HG03521 (cell line): ENCODE measurements at regions not wholly inside any gene's neighbourhood (a gene's known extent, or its start where the extent isn't known, plus 50 kb on each side); places are given as distances from the start of the nearest gene placed in this dataset.

Source experiments
- ATAC-seq: cut with Tn5 transposase; IDR thresholded peaks from one replicate; pipeline ENCODE4 v1.9.1; 2021; ENCODE audit warnings: mild to moderate bottlenecking, moderate library complexity; ENCODE audit not compliant: unreplicated experiment

DNA sequence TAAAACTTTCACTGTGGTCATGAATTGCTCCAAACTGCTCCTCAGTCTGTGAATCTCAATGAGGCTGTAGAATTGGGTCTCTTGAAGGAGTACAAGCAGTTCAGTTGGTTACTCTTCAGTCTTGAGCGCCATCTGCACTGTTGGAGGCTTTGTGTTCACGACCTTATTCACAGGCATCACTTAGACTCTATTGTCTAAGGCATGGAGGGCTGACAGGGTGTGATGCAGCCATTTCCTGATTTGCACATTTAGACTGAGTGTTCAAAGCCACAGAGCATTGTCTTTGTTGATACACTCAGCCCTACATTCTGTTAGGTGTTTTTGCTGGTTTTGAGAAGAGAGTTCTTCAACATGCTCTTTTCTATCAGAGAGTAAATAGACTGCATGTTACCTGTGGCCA lies 355.9 kb upstream of the RIOK2 start:
- ATAC-seq, result no peak

DNA sequence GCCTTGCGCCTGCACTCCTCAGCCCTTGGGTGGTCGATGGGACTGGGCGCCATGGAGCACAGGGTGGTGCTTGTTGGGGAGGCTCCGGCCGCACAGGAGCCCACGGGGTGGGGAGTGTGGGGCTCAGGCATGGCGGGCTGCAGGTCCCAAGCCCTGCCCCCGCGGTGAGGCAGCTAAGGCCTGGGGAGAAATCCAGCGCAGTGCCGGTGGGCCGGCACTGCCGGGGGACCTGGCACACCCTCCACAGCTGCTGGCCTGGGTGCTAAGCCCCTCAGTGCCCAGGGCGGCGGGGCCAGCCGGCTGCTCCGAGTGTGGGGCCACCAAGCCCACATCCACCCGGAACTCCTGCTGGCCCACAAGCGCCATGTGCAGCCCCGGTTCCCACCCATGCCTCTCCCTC lies 358.8 kb upstream of the RIOK2 start:
- ATAC-seq, result no peak

GRCh38 chr5:97542469-97542868 lies 359.4 kb upstream of the RIOK2 start:
- no peak for ATAC-seq

DNA sequence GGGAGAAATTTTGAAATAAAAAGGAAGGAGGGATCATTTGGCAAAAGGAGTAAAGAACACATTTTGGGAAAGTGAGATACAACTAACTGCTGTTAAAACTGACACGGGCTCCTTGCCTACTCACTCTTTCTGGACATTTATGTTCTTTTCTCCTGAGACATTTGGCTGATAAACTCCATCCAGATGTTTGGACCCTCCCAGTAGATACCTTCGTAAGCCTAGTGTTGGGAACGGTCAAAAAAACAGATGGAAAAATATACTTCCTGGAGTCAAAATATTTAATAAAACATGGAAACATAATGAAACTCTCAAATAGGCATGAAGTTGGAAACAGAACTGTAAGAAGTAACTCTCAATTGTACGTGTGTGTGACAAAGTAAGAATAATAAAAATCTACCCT lies 360.1 kb upstream of the RIOK2 start:
- ATAC-seq, result no peak

GRCh38 chr5:97544240-97544639 lies 361.2 kb upstream of the RIOK2 start:
- ATAC-seq, result no peak

- ATAC-seq, result no peak
Measured at GRCh38 chr5:97544678-97545077, 361.6 kb upstream of the RIOK2 start.

DNA sequence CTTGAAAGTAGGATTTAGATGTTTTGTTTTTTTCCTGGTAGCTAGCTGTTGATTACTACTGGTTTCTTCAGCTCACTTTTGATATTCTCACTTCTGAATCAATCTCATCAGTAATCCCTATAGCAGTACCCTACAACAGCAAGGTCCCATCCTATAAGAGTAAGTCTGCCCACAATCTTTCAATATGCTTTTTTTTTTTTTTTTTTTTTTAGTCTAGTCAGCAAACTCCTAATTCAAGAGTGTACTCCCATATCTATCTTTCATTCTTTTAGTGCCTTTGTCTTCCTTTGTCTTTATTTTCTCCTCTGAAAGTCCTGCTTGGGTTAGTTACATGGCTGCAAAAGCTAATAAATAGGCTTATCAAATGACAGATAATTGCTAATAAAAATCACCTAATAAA lies 362.4 kb upstream of the RIOK2 start:
- ATAC-seq, result no peak

DNA sequence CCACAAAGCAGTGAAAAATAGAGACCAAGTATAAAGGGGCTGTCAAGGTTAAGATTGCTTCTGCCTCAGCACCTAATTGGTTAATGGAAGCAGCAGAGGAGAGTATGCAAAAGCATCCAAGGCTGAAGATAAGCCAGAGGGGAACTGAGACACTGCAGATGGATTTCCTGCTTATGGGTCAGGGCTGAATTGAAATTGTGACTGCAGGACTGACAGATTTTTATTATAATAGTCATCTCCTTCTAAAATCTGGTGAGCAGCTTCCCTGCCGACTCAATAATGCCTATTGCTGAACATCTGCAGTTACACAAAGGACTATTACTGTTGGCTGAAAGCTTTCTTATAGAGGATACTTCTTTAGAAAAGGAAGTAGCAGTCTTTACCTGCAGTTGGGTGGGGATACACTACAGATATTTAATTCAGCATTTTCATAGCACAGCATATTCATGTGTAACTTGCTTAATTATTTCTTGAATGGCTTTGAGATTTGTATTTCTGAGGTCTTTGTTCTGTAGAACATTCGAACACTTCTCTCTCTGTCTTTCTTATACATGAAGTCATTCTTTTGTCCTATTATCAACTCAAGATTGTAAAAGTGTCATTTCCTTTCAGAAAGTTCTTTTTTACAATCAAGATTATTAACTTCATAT lies 363.0 kb upstream of the RIOK2 start:
- ATAC-seq, result no peak

DNA sequence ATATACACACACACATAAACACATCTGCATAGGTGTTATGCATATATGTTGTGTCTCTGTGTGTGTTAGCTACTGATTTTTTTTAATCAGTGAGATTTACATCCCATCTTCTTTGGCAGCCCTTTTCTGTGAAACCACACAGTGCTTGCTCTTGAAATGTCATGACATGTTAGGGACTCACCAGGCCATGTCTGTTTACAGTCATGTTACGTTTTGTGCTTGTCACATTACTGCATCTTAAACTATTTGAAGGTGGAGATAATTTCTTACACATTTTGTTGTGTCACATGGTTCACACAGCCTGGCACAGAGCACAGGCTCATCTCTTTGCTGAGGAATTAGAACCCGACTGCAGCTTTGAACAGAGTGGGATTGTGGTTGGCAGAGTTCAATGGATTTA lies 364.4 kb upstream of the RIOK2 start:
- ATAC-seq, result no peak

GRCh38 chr5:97547999-97548738 lies 365.1 kb upstream of the RIOK2 start:
- peak; percentile 67 for ATAC-seq

GRCh38 chr5:97548739-97549080 lies 365.7 kb upstream of the RIOK2 start:
- ATAC-seq, result no peak

GRCh38 chr5:97549496-97549895 lies 366.4 kb upstream of the RIOK2 start:
- ATAC-seq, result no peak

GRCh38 chr5:97550164-97550563 lies 367.1 kb upstream of the RIOK2 start:
- ATAC-seq, result no peak

DNA sequence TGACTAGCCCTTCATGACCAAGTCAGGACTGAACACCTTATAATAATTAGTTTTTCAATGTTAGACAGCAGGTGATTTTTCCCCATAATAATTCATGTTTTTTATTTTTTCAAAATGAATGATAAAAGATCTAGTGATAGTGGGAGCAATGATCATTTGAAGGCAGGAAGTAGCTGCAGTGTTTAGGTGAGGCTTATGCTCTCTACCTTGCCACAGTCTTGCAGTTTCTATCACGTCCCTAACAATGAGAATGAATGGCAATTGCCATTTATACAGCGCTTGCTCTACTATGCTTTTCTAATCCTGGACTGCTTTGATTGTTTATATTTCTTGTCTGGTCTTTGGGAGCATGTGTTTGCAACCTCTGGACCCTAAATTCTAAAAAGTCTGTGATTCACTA lies 367.8 kb upstream of the RIOK2 start:
- ATAC-seq, result no peak

DNA sequence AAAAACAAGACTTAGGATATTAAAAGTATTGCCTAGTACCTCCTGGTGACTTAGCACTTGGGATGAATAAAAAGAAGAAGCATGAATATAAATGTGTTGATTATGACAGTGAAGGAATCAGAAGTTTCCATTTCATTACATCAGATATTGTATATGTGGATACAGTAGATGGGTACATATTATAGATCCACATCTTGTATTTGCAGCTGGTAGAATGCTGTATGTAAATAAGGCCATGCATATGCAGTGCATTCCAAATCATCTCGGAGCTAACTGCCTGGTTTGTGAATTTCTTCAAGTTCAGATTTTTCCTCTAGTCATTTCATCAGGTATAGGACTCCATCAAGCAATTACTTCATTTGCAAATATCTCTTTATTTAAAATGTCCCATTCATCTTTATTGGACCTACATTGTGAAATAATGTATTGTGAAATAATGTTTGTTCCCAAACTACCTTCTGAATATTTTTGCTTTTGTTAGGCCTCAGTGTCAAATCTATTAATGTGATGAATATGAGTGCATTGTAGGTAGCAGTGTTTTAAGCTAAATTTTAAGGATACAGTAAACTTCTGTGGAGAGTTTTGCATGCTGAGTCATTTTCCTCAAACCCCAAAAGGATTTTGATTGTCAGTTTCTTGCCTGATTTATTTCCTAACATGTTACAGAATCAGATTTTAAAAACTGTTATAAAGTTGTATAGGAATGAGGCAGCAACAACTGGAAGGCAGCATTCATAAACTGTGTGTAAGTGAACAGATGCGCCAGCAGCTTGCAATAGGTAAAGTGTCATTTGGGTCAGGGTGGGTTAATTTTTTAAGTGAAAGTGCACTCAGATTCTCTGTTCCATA lies 370.8 kb upstream of the RIOK2 start:
- no peak for ATAC-seq

DNA sequence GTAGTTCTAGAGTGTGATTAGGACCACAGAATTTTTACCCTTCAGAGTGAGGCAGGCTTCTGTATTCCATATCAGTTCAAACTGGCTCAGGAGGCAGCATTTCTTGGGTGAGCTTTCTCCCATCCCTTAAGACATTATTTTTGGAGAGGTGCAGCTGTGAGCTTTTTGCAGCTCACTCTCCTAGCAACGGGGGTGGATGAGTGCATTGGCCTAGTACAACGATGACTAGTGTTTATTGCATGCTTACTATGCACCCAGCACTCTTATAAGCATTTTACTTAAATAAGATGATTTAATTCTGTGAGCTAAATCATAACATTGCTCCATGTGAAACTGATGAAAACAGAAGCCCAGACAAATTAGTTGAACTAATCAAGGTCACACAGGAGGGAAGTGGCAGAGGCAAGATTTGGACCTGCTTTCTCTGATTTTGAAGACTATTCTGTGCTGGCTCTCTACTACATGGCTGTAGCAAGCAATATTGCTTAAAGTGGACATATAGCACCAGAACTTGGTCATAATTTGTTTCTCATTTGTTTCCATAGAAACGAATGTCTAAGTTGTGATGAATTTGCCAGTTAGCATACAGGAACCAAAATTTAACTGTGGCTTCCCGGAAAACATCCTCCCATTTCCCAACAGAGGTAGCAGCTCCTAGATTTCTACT lies 372.1 kb upstream of the RIOK2 start:
- ATAC-seq, result no peak

DNA sequence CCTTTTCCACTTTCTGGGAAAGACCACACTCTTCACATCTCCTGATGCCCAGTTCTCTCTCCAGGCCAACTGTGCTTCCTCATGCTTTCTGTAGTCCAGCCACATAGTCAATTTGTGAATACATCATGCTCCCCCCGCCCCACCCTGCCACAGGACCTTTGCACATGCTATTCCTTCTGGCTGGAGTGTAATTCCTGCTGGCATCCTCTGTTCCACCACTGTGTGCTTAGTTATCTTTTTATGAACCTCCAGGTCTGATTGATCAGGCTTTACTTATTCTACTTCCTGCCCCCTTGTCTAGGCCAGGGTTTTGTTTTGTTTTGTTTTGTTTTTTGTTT lies 372.6 kb upstream of the RIOK2 start:
- ATAC-seq, result no peak

DNA sequence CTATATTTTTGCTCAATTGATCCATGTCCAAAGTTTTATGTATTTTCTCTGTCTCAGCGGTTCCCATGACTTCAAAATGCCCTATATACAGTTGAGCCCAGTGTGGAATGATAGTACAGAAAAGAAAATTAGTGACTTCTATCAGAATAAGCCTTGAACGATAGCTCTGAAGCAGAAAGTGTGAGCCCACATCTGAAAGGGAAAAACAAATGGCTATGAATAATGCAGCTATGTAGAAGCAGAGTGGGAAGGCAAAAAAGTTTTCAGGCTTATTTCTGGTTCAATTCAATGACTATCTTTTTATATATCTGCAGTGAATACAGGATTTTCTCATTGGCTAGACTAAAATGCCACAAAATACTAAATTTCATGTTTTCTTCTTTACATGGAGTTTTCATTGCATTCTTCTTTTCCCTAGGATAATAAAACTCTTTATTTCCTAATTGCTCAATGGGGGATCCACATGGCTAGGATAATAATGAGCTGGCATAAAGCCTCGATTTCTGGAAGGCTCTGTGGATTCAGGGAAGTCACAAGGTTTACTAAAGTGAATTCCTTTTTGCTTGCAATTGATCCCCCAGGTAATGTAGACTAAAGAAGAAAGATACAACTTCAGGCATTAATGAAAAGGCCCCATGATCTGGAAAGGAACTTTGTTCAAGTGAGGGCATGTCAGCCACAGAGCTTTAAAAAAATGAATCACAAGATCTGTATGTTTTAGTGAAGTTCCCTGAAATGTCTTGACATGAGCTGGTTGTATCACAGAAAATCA lies 377.0 kb upstream of the RIOK2 start:
- ATAC-seq, result no peak

- no peak for ATAC-seq
Measured at GRCh38 chr5:97560599-97560993, 377.5 kb upstream of the RIOK2 start.

- no peak for ATAC-seq
Measured at GRCh38 chr5:97563050-97563657, 380.1 kb upstream of the RIOK2 start.
